IPS DF 4.7 (cell line): ENCODE measurements at regions not wholly inside any gene's neighbourhood (a gene's known extent, or its start where the extent isn't known, plus 50 kb on each side); places are given as distances from the start of the nearest gene placed in this dataset.

Source experiments
- DNase-seq: peaks from one replicate; pipeline ENCODE4 v3.0.0-alpha.2; 2013; ENCODE audit warnings: low spot score; ENCODE audit errors: extremely low read depth

GRCh38 chr3:180828723-180829408 is 83.6 kb upstream of the FXR1 start:
- no peak for DNase-seq

DNA sequence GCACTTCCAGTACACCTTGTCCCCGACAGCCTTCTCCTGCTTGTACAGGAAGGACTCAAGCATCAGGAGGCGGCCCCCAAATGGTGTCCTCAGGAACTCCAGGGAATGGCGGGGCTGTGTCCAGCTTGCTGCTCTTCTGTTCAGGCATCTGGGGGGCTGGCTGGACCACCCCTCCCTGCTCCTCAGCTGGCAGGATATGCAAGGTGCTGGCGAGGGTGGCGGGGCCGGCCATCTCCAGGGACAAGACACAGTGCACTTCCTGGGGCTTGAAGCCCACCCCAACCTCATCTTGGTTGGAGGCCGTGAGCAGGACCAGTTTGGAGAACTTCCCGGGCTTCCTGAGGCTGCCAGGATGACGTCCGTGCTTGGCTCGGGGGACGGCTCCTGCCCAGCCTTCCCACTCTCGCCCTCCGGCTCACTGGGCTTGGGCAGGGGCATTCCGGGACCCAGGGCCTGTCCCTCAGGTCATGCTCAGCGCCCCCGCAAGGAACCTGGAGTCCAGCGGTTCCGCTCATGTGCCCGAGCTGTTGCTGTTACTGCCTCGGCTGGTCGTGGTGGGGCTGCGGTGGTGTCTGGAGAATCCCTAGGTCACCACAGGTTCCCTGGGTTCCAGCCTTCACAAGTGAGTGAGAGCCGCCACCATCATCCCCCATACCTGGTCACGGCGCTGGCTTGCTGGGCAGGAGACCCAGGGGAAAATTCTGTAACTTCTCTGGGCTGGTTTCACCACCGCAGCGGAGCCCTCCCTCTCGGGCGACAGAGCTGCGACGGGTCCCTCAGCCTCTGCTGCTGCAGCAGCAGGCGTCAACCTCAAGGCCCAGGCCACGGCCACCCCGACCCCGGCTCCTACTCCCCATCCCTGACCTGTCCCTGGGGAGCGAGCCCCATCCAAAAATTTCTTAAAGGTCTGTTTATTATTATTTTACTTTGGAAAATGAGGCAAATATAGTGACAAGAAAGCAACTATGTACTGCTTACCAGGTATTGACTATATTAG is 82.8 kb upstream of the FXR1 start:
- DNase-seq, result no peak

DNA sequence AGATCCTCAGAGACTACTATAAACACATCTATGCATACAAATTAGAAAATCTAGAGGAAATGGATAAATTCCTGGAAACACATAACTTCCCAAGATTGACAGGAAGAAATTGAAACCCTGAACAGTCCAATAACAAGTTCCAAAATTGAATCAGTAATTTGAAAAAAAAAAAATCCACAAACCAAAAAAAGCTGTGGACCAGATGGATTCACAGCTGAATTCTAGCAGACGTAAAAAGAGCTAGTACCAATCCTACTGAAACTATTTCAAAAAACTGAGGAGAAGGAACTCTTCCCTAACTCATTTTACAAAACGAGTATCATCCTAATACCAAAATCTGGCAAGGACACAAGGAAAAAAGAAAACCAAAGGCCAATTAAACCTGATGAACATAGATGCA is 77.0 kb upstream of the FXR1 start:
- no peak for DNase-seq

DNA sequence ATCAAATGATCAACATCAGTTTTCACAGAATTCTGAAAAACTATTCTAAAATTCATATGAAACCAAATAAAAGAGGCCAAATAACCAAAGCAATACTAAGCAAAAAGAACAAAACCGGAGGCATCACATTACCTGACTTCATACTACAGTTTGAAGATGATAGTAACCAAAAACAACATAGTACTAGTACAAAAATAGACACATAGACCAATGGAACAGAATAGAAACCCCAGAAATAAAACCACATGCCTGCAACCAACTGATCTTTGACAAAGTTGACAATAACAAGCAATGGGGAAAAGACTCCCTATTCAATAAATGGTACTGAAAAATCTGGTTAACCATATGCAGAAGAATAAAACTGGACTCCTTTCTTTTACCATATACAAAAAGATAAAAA is 75.7 kb upstream of the FXR1 start:
- DNase-seq, result no peak

GRCh38 chr3:180854887-180855286 is 57.6 kb upstream of the FXR1 start:
- DNase-seq, result no peak

GRCh38 chr3:180855364-180855763 is 57.1 kb upstream of the FXR1 start:
- DNase-seq, result peak; percentile 38

GRCh38 chr3:180855956-180856355 is 56.5 kb upstream of the FXR1 start:
- DNase-seq, result no peak

GRCh38 chr3:180860180-180860858 is 52.2 kb upstream of the FXR1 start:
- DNase-seq, result no peak
